Bronchial epithelial cell (primary cell): ENCODE measurements at regions not wholly inside any gene's neighbourhood (a gene's known extent, or its start where the extent isn't known, plus 50 kb on each side); places are given as distances from the start of the nearest gene placed in this dataset.

Experiments
- DNase-seq: peaks from one replicate; pipeline ENCODE4 v3.0.0-alpha.2; 2010; ENCODE audit warnings: low read depth
- FAIRE-seq: peaks from 2 replicates; lab custom pipeline; 2011; peaks lifted over from hg19 to GRCh38; lab: Jason Lieb, UNC
- H3K27me3 ChIP-seq: 2 replicates; pipeline ENCODE4 v1.5.1; 2011; ENCODE audit warnings: low read length; ENCODE audit not compliant: control insufficient read depth, insufficient read depth
- H3K36me3 ChIP-seq: 2 replicates; pipeline ENCODE4 v1.5.1; 2011; ENCODE audit warnings: low read length; ENCODE audit not compliant: control insufficient read depth, insufficient read depth
- H3K4me3 ChIP-seq: 2 replicates; pipeline ENCODE4 v1.5.1; 2011; ENCODE audit warnings: mild to moderate bottlenecking, low read depth, low read length, control low read depth
- TF ChIP-seq, protein P1 (sequence below): IDR thresholded peaks from 2 replicates; pipeline ENCODE4 v1.5.1; 2011; ENCODE audit warnings: mild to moderate bottlenecking, moderate library complexity, low read length, control low read depth, inconsistent platforms; ENCODE audit not compliant: insufficient read depth, severe bottlenecking

DNA sequence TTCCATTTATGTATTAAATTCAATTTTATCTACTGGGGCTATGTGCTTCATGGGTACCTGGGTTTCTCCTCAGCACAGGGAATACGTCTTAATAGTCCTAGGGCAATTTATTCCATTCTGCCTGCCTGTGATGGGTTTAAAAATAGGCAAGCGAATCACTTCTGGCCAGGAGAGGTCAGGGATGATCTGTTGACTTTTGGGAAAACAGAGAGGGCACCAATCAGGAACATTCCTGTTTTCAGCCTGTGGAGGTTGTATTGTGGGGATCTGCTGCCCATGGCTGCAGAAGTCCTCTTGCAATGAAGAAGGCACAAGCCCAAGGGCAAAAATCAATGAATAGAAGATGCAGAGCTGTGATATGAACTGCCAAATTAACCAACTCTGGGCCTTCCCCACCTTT lies 303.1 kb downstream of the CTH start:
- FAIRE-seq, result no peak
- no peaks in the 10 kb centered on the region for H3K36me3 ChIP-seq

GRCh38 chr1:70717211-70717610 lies 306.1 kb downstream of the CTH start:
- DNase-seq (no peak), FAIRE-seq (no peak)
- no peaks in the 10 kb centered on the region for H3K27me3 ChIP-seq
- TF ChIP-seq, protein P1, sequence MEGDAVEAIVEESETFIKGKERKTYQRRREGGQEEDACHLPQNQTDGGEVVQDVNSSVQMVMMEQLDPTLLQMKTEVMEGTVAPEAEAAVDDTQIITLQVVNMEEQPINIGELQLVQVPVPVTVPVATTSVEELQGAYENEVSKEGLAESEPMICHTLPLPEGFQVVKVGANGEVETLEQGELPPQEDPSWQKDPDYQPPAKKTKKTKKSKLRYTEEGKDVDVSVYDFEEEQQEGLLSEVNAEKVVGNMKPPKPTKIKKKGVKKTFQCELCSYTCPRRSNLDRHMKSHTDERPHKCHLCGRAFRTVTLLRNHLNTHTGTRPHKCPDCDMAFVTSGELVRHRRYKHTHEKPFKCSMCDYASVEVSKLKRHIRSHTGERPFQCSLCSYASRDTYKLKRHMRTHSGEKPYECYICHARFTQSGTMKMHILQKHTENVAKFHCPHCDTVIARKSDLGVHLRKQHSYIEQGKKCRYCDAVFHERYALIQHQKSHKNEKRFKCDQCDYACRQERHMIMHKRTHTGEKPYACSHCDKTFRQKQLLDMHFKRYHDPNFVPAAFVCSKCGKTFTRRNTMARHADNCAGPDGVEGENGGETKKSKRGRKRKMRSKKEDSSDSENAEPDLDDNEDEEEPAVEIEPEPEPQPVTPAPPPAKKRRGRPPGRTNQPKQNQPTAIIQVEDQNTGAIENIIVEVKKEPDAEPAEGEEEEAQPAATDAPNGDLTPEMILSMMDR, result no peak
- H3K4me3 ChIP-seq, result no peak overlapping the region
- H3K36me3 ChIP-seq, result no peaks in the 10 kb centered on the region

More for the DNA sequence above, 303.1 kb downstream of the CTH start:
- TF ChIP-seq, protein P1, result no peak
- Histone ChIP-seq H3K27me3 (no peaks in the 10 kb centered on the region), H3K4me3 (no peak overlapping the region)
- DNase-seq, result no peak

GRCh38 chr1:70717656-70718055 lies 306.6 kb downstream of the CTH start:
- no peak for FAIRE-seq
- Histone ChIP-seq H3K4me3 (no peak overlapping the region), H3K27me3 (no peaks in the 10 kb centered on the region), H3K36me3 (no peaks in the 10 kb centered on the region)
- TF ChIP-seq, protein P1, result no peak
- no peak for DNase-seq

DNA sequence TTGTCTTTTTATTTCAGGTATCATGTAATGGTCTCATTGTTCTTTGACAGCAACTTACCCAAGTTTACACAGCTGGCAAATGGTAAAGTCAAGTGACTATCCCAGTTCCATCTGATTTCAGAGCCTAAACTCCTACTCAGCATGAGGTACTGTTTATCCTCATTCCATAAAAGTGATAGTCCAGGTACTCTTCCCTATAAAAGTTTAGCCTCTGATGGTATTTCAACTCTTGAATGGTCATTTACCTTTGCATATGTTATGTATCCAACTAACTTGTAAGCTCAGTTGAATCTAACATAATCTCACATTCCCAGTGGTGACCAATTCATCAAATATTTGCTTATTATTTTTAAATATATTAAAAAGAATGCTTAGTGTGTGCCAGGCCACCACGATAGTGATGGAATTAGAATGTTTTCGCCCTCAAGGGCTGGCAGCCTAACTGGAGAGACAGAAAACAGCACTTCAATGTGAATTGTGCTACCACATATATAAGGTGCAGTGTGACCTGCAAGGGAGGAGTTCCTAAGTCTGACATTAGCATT lies 307.1 kb downstream of the CTH start:
- H3K4me3 ChIP-seq, result no peak overlapping the region
- H3K36me3 ChIP-seq, result no peaks in the 10 kb centered on the region
- DNase-seq, result no peak
- TF ChIP-seq, protein P1, result no peak
- no peaks in the 10 kb centered on the region for H3K27me3 ChIP-seq
- no peak for FAIRE-seq

- TF ChIP-seq, protein P1, result no peak
- H3K27me3 ChIP-seq, result no peaks in the 10 kb centered on the region
- no peaks in the 10 kb centered on the region for H3K36me3 ChIP-seq
- DNase-seq (no peak), FAIRE-seq (no peak)
- no peak overlapping the region for H3K4me3 ChIP-seq
These were observed 308.1 kb downstream of the CTH start for GRCh38 chr1:70719154-70719553.

DNA sequence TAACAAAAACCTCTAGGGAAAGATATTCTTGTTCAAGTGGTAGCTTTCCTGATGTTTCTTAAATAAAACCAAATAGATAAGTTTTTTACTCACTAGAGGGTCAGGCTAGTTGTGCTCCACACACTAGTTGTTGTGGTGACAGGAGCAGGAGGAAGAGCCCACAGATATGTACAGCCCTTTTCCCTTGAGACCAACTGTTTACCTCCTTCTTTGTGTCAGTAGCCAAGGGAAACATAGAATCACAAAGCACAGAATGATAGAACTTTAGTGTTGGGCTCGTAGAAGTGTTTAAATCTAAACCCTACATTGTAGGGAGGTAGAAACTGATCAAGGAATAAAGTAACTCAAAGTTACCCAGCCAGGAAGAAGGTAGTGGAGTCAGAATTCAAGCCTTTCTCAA lies 309.0 kb downstream of the CTH start:
- H3K27me3 ChIP-seq, result no peaks in the 10 kb centered on the region
- TF ChIP-seq, protein P1, result no peak
- FAIRE-seq (no peak), DNase-seq (no peak)
- H3K36me3 ChIP-seq, result no peaks in the 10 kb centered on the region
- H3K4me3 ChIP-seq, result no peak overlapping the region
